Rectal smooth muscle tissue (tissue), 1 donor: ENCODE measurements at regions not wholly inside any gene's neighbourhood (a gene's known extent, or its start where the extent isn't known, plus 50 kb on each side); places are given as distances from the start of the nearest gene placed in this dataset.
"Not testable (repeated sequence)": the region's sequence is repeated elsewhere in the genome, so short reads cannot be mapped to it uniquely, and the experiment has no call there.

Experiments
- H3K27ac ChIP-seq: one replicate; pipeline ENCODE4 v1.7.0; 2013; ENCODE audit warnings: low read depth, low read length, inconsistent platforms
- H3K27me3 ChIP-seq: one replicate; pipeline ENCODE4 v1.7.0; 2013; ENCODE audit warnings: low read length; ENCODE audit not compliant: control insufficient read depth, insufficient read depth
- H3K36me3 ChIP-seq: one replicate; pipeline ENCODE4 v1.7.0; 2013; ENCODE audit warnings: low read length; ENCODE audit not compliant: control insufficient read depth, insufficient read depth
- H3K4me1 ChIP-seq: one replicate; pipeline ENCODE4 v1.7.0; 2013; ENCODE audit warnings: low read length; ENCODE audit not compliant: control insufficient read depth, insufficient read depth
- H3K4me3 ChIP-seq: one replicate; pipeline ENCODE4 v1.7.0; 2013; ENCODE audit warnings: low read length
- H3K9ac ChIP-seq: one replicate; pipeline ENCODE4 v1.7.0; 2013; ENCODE audit warnings: low read length

DNA sequence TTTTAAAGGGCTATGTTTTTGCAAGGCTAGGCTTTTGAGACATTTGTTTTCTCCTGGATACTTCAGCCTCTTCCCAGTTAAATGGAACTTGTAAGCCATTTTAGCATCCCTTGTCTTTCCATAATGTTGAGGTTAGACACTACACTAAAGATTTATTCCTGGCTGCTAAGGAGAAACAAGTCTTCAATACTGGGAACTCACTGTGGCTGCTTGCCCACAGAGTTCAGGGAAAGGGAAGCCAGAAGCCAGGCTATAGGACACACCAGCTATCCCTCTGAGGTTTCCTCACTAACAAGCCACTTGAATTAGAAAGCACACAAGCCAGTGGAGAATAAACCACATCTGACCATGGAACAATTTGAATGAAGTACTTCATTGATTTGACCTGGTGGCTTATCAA, 421.7 kb upstream of the CHRM2 start:
- Histone ChIP-seq H3K27me3 (no peaks in the 10 kb centered on the region), H3K4me1 (no peaks in the 10 kb centered on the region), H3K36me3 (no peaks in the 10 kb centered on the region), H3K27ac (no peak overlapping the region), H3K9ac (no peak overlapping the region), H3K4me3 (no peak overlapping the region)

- Histone ChIP-seq H3K27me3 (no peaks in the 10 kb centered on the region), H3K36me3 (no peaks in the 10 kb centered on the region), H3K4me1 (no peaks in the 10 kb centered on the region), H3K9ac (no peak overlapping the region), H3K27ac (no peak overlapping the region), H3K4me3 (no peak overlapping the region)
Observed at GRCh38 chr7:136441835-136442234, 426.6 kb upstream of the CHRM2 start.

- not testable (repeated sequence) for H3K27ac ChIP-seq, H3K4me3 ChIP-seq, H3K4me1 ChIP-seq, H3K36me3 ChIP-seq, H3K27me3 ChIP-seq, H3K9ac ChIP-seq
Observed at GRCh38 chr7:136431736-136432135, 436.7 kb upstream of the CHRM2 start.

- no peak overlapping the region for H3K4me3 ChIP-seq
Observed at GRCh38 chr7:136424058-136424457, 444.4 kb upstream of the CHRM2 start.

DNA sequence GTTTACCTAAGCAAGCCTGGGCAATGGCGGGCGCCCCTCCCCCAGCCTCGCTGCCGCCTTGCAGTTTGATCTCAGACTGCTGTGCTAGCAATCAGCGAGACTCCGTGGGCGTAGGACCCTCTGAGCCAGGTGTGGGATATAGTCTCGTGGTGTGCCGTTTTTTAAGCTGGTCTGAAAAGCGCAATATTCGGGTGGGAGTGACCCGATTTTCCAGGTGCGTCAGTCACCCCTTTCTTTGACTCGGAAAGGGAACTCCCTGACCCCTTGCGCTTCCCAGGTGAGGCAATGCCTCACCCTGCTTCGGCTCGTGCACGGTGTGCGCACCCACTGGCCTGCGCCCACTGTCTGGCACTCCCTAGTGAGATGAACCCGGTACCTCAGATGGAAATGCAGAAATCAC, 442.6 kb upstream of the MTPN start:
- not testable (repeated sequence) for H3K4me1 ChIP-seq, H3K4me3 ChIP-seq, H3K9ac ChIP-seq, H3K36me3 ChIP-seq, H3K27me3 ChIP-seq, H3K27ac ChIP-seq

More at GRCh38 chr7:136424058-136424457, 444.4 kb upstream of the CHRM2 start:
- Histone ChIP-seq H3K9ac (no peak overlapping the region), H3K36me3 (no peaks in the 10 kb centered on the region), H3K4me1 (no peaks in the 10 kb centered on the region), H3K27me3 (no peaks in the 10 kb centered on the region), H3K27ac (no peak overlapping the region)

DNA sequence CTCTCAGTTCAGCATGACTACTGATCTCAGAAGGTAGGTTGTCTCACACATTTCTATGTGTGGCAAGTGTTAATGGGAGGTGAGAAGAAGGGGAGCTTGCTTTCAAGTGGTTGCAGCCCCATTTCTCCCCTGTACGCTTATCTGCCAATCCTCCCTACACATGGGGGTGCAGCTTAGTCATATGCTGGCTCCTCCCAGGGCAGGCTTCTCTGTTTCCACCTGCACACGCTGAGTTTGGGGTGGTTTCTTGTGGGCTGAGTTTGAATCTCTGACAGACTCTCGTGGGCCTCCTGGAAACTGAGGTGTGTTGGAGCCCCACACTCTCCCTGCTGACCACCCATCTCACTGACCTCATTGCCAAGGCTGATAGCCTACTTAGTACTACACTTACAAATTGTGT, 435.8 kb upstream of the MTPN start:
- no peaks in the 10 kb centered on the region for H3K4me1 ChIP-seq
- no peak overlapping the region for H3K27ac ChIP-seq
- H3K4me3 ChIP-seq: no peak overlapping the region
- no peaks in the 10 kb centered on the region for H3K36me3 ChIP-seq
- no peaks in the 10 kb centered on the region for H3K27me3 ChIP-seq
- no peak overlapping the region for H3K9ac ChIP-seq

DNA sequence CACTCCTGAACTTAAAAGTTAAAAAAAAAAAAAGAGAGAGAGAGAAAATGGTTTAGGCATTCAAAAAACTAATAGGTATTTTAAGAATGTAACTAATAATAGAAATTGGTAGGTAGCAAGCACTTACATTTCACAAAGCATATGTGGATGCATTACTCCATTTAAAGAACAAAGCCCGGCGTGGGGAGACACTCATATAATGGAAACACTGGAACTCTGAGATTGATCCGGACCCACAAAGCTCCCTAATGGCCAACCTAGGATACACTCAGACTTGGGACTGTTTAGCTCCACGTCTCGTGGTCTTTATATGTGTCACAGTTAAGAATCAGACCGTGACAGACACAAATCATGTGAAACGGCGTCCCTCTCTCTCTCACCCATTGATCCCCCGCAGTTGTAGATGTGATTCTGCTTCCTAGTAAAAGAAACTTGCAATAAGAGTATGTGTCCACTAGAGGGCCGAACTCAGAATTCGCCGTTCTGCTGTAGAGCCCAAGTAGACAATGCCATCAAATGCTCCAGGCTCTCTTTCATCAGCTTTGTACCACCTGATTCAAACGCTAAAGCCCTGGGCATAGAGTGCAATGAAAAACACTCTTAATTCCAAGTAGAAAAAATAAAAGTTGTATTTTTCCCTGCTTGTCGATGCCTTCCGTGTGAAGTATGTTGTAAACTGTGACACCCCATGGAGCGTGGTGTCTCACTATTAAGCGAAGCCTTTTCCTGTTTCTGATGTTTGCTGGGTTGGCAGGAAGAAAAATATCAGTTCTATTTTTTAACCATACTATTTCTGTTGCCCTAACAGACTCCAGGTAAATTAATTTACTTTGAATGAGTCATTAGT, 429.0 kb upstream of the MTPN start:
- Histone ChIP-seq H3K4me1 (peaks cover 3% of the 10 kb centered on the region), H3K27me3 (no peaks in the 10 kb centered on the region), H3K4me3 (no peak overlapping the region), H3K27ac (no peak overlapping the region), H3K36me3 (no peaks in the 10 kb centered on the region), H3K9ac (no peak overlapping the region)

DNA sequence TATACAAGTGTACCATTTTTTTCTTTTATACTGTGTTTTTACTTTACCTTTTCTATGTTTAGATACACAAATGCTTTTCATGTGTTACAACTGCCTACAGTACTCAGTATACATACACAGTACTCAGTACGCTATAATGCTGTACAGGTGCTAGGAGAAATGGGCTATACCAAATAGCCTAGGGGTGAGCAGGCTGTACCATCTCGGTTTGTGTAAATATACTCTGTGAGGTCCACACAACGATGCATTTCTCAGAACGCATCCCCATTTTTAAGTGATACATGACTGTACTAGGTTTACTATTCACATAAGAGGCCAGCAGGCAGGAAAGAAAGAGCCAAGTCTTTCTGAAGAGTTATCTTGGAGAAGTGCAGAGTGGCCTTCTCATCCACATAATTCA, 426.4 kb upstream of the MTPN start:
- Histone ChIP-seq H3K4me3 (no peak overlapping the region), H3K9ac (no peak overlapping the region), H3K4me1 (peaks cover 3% of the 10 kb centered on the region), H3K27me3 (no peaks in the 10 kb centered on the region), H3K27ac (no peak overlapping the region), H3K36me3 (no peaks in the 10 kb centered on the region)

GRCh38 chr7:136400877-136401276, 423.7 kb upstream of the MTPN start:
- peaks cover under 1% of the 10 kb centered on the region for H3K4me1 ChIP-seq
- no peak overlapping the region for H3K4me3 ChIP-seq
- H3K27me3 ChIP-seq: no peaks in the 10 kb centered on the region
- H3K36me3 ChIP-seq: no peaks in the 10 kb centered on the region
- H3K27ac ChIP-seq: no peak overlapping the region
- H3K9ac ChIP-seq: no peak overlapping the region

GRCh38 chr7:136399385-136399784, 422.2 kb upstream of the MTPN start:
- H3K27ac ChIP-seq: no peak overlapping the region
- no peaks in the 10 kb centered on the region for H3K36me3 ChIP-seq
- no peak overlapping the region for H3K9ac ChIP-seq
- no peaks in the 10 kb centered on the region for H3K4me1 ChIP-seq
- no peak overlapping the region for H3K4me3 ChIP-seq
- H3K27me3 ChIP-seq: no peaks in the 10 kb centered on the region

DNA sequence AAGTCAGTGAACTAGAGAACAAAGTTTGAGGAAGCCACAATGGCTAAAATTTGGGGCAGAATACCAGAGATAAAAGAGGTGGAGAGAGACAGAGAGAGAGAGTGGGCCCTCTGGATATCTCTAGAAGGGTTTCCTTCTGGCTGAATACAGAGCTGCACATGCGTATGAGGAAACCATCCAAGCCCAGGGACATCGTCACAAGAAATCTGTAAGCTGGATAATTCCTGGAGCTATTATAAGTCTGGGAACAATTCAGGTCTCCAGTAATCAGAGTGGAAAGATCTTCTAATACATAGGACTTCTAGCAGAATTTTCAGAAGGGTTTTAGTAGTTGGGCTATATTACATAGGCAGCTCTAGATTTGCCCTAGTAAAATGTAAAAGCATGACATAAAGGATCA, 415.7 kb upstream of the MTPN start:
- no peaks in the 10 kb centered on the region for H3K4me1 ChIP-seq
- no peak overlapping the region for H3K27ac ChIP-seq
- H3K4me3 ChIP-seq: no peak overlapping the region
- no peaks in the 10 kb centered on the region for H3K36me3 ChIP-seq
- no peak overlapping the region for H3K9ac ChIP-seq
- no peaks in the 10 kb centered on the region for H3K27me3 ChIP-seq

DNA sequence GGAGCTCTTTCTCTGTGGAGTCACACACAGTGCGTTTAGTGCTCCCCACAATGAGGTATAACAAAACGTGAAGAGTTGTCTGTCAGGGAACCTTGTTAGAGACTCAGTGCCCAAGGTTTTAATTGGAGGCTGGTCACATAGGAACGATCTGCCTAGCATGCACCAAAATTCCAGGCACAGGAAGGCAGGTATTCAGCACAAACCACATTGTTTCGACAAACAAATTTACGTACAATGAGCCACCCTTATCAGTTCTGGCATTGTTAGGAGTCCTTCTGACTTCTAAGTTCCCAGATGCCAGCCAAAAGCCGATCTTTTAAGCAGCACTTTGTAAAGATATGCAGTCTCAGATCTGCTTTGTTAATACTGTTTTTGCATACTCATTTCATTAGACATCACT, 414.2 kb upstream of the MTPN start:
- Histone ChIP-seq H3K9ac (no peak overlapping the region), H3K36me3 (no peaks in the 10 kb centered on the region), H3K27ac (no peak overlapping the region), H3K4me1 (no peaks in the 10 kb centered on the region), H3K4me3 (no peak overlapping the region), H3K27me3 (no peaks in the 10 kb centered on the region)

GRCh38 chr7:136389933-136390332, 412.8 kb upstream of the MTPN start:
- Histone ChIP-seq H3K4me1 (no peaks in the 10 kb centered on the region), H3K27me3 (no peaks in the 10 kb centered on the region), H3K27ac (no peak overlapping the region), H3K4me3 (no peak overlapping the region), H3K36me3 (no peaks in the 10 kb centered on the region), H3K9ac (no peak overlapping the region)
